ENCODE measurements at regions not wholly inside any gene's neighbourhood (a gene's known extent, or its start where the extent isn't known, plus 50 kb on each side); places are given as distances from the start of the nearest gene placed in this dataset.

DNA sequence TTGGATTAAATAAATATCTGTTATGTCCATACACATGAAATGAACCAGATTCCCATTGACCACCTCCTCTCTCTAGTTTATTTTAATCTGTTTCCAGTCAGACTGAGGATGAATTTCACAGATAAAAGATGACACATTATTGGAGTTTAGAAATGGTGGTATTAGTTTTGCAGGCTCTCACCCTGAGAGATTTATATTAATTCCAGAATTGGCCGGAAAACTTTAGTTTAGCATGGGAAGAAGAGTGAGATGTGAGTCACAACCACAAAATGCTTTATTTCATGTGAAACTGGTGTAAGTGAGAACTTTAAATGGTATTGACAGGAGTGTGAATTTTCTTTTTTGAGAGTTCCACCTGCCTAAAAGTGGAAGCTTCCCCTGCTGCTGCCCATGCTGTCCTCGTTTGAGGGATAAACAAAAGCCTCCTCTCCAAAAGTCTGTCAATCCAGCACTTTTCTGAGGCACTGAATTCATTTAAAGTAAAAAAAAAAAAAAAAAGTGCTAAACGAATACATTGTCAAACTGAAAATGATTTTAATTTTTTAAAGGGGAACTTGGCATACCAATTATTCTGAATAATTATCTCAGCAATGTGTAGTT, 65.1 kb upstream of the EPHA3 start (continued):
- TF ChIP-seq ZNF518A (tag by site-specific recombination; conservative IDR thresholded peaks at IDR 0.05; ENCODE audit: low read depth) = no peak
- TF ChIP-seq ZNF350 (tag by site-specific recombination; IDR thresholded peaks at IDR 0.05) = no peak
- TF ChIP-seq ZNF140 (tag by site-specific recombination; IDR thresholded peaks at IDR 0.05) = no peak
- no peak for TF ChIP-seq ZNF561 (tag by site-specific recombination; IDR thresholded peaks at IDR 0.05; ENCODE audit: borderline replicate concordance)
- TF ChIP-seq ZBTB1 (tag by site-specific recombination; IDR thresholded peaks at IDR 0.05) = no peak

DNA sequence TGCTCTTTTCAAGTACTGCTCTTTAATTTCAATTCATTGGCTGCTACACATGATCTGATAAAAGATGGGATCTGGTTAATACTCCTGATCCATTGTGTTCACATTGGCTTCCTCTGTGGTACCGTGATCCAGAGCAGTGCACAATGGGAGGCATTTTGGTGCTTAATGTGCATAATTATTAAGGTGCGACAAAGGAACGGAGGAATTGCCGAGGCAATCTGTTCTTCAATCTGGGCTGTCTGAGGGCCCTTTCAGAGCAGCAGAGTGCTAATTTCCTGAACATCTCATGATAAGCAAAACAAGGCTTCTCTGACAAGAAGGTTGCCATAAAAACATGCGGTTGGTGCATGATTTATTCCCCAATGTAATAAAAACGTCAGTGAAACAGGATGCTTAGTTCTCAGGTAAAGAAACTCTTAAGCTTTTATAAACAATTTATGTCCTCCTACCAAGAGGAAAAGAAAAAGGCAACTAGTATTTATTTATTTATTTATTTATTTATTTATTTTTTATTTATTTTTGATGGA, 64.0 kb upstream of the EPHA3 start:
- CTCF ChIA-PET = no interaction called here
- Histone ChIP-seq H3K4me1 (ENCODE audit: control insufficient read depth, insufficient read depth, low read length) (0 out of 2 replicates have a peak, but pooled peaks cover 5% of the 10 kb centered on the region), H3K9me3 (ENCODE audit: control insufficient read depth, insufficient read depth, low read depth, low read length) (no peaks in the 10 kb centered on the region), H3K4me3 (ENCODE audit: low read depth, low read length) (no peak overlapping the region), H3K36me3 (ENCODE audit: control insufficient read depth in 2 of 2, insufficient read depth in 1 of 2, low read length in 2 of 2) (no peaks in the 10 kb centered on the region), H3K27ac (ENCODE audit: extremely low read depth, low read depth, low read length) (no peak overlapping the region)
- TF ChIP-seq WT1 (tag by site-specific recombination; IDR thresholded peaks at IDR 0.05) (peak; percentile 24; the same call in 1 of the 2 replicates), YY2 (tag by site-specific recombination; IDR thresholded peaks at IDR 0.05) (no peak), MEIS1 (CRISPR knock-in tag; IDR thresholded peaks at IDR 0.05; ENCODE audit: borderline replicate concordance) (no peak), OSR2 (tag by site-specific recombination; IDR thresholded peaks at IDR 0.05) (peak; percentile 33), FEZF1 (tag by site-specific recombination; IDR thresholded peaks at IDR 0.05) (peak; percentile 45), GLIS1 (tag by site-specific recombination; IDR thresholded peaks at IDR 0.05) (no peak), ZNF776 (tag by site-specific recombination; IDR thresholded peaks at IDR 0.05; ENCODE audit: borderline replicate concordance) (no peak), MZF1 (tag by site-specific recombination; IDR thresholded peaks at IDR 0.05; ENCODE audit: borderline replicate concordance) (0 out of 2 replicates have a peak, but pooled peaks have one; percentile 18)
- POLR2A ChIA-PET = no interaction called here

DNA sequence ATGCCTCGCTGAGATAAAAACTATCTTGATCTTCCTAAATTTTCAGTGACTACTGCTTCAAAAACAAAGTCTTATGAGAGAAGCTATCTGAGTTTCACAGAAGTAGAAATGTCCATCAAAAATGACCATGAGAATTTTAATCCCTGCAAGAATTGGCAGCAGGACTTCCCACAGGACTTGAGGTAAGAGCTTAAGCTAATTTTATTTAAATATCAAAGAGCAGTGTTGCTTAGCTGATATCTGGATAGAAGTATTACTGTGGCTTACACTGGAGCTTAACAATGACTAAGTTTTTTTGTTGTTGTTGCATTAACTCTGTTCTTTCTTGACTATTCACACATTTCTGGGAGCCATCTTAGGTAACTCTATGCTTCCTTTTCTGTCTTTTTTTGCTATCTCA, 60.8 kb upstream of the EPHA3 start:
- Histone ChIP-seq H3K36me3 (ENCODE audit: control insufficient read depth in 2 of 2, insufficient read depth in 1 of 2, low read length in 2 of 2) (no peaks in the 10 kb centered on the region), H3K4me3 (ENCODE audit: low read depth, low read length) (no peak overlapping the region), H3K27ac (ENCODE audit: extremely low read depth, low read depth, low read length) (no peak overlapping the region), H3K9me3 (ENCODE audit: control insufficient read depth, insufficient read depth, low read depth, low read length) (no peaks in the 10 kb centered on the region), H3K4me1 (ENCODE audit: control insufficient read depth, insufficient read depth, low read length) (0 out of 2 replicates have a peak, but pooled peaks cover 5% of the 10 kb centered on the region)
- ChIA-PET POLR2A (no interaction called here), CTCF (interaction anchor here (0.7 kb wide), 1 partner anchor 672 kb away, joined by 3 read pairs; no protein-coding TSS in a partner anchor)
- TF ChIP-seq, protein P1, sequence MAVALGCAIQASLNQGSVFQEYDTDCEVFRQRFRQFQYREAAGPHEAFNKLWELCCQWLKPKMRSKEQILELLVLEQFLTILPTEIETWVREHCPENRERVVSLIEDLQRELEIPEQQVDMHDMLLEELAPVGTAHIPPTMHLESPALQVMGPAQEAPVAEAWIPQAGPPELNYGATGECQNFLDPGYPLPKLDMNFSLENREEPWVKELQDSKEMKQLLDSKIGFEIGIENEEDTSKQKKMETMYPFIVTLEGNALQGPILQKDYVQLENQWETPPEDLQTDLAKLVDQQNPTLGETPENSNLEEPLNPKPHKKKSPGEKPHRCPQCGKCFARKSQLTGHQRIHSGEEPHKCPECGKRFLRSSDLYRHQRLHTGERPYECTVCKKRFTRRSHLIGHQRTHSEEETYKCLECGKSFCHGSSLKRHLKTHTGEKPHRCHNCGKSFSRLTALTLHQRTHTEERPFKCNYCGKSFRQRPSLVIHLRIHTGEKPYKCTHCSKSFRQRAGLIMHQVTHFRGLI (tag by site-specific recombination; IDR thresholded peaks at IDR 0.05) = no peak
- TF ChIP-seq ZEB2 (tag by site-specific recombination; IDR thresholded peaks at IDR 0.05) (no peak), ZNF510 (tag by site-specific recombination; IDR thresholded peaks at IDR 0.05; ENCODE audit: insufficient replicate concordance) (no peak), ZNF560 (tag by site-specific recombination; IDR thresholded peaks at IDR 0.05; ENCODE audit: borderline replicate concordance) (no peak), ZNF169 (tag by site-specific recombination; IDR thresholded peaks at IDR 0.05) (no peak), HOXC10 (CRISPR knock-in tag; IDR thresholded peaks at IDR 0.05) (no peak), ZNF341 (tag by site-specific recombination; IDR thresholded peaks at IDR 0.05; ENCODE audit: low read depth) (no peak), ZNF140 (tag by site-specific recombination; IDR thresholded peaks at IDR 0.05) (no peak)

Data from HEK293 (cell line).